SK-N-SH (cell line): ENCODE measurements at regions not wholly inside any gene's neighbourhood (a gene's known extent, or its start where the extent isn't known, plus 50 kb on each side); places are given as distances from the start of the nearest gene placed in this dataset.

Source experiments
- CTCF ChIA-PET: fragments of 300-600, 350-600 bp; formaldehyde crosslinking; extraction: SDS; loops from one replicate; lab custom pipeline; 2021; lab: Yijun Ruan, JAX
- POLR2A ChIA-PET: fragments of 350-600 bp; sonication (Branson Sonifier 250); formaldehyde crosslinking; extraction: SDS; loops from one replicate; lab custom pipeline; 2020; ENCODE audit warnings: antibody characterized with exemption, inconsistent platforms; lab: Yijun Ruan, JAX
- DNase-seq: peaks from one replicate; pipeline ENCODE4 v3.0.0; 2012
- H2AFZ ChIP-seq: fragments of 200-600 bp; sonication (generic); 2 replicates; pipeline ENCODE4 v1.8.1; 2016; ENCODE audit warnings: antibody characterized with exemption, mild to moderate bottlenecking, low read depth
- H3F3A ChIP-seq: fragments of 200-600 bp; sonication (generic); replicated peaks from 2 replicates; pipeline ENCODE3; 2016; ENCODE audit warnings: antibody characterized with exemption, mild to moderate bottlenecking; ENCODE audit not compliant: insufficient read depth
- H3K27ac ChIP-seq, 2 experiments: fragments of 200-500 bp in 1 of 2; fragments of 200-600 bp in 1 of 2; sonication (Bioruptor generic) in 1 of 2; sonication (generic), shearing (Covaris generic) in 1 of 2; 2 replicates each; pipeline versions ENCODE4 v1.5.1 to v1.6.1; 2014 to 2016; ENCODE audit warnings: low read depth in 2 of 2, inconsistent platforms in 1 of 2, low read length in 1 of 2, mild to moderate bottlenecking in 1 of 2, mixed read lengths in 1 of 2
- H3K27me3 ChIP-seq: fragments of 200-600 bp; sonication (generic), shearing (Covaris generic); 2 replicates; pipeline ENCODE4 v1.6.1; 2016; ENCODE audit warnings: mixed run types; ENCODE audit not compliant: insufficient read depth
- H3K36me3 ChIP-seq, 2 experiments: fragments of 200-500 bp in 1 of 2; fragments of 200-600 bp in 1 of 2; sonication (Bioruptor generic) in 1 of 2; sonication (generic) in 1 of 2; replicated peaks in 1 of 2; 2 replicates each; pipeline versions ENCODE3 to v1.5.1; 2014 to 2016; ENCODE audit warnings: low read length in 1 of 2, mild to moderate bottlenecking in 1 of 2; ENCODE audit not compliant: insufficient read depth in 2 of 2, control insufficient read depth in 1 of 2
- H3K4me1 ChIP-seq, 2 experiments: fragments of 200-500 bp in 1 of 2; fragments of 200-600 bp in 1 of 2; sonication (Bioruptor generic) in 1 of 2; sonication (generic), shearing (Covaris generic) in 1 of 2; 2 replicates each; pipeline versions ENCODE4 v1.5.1 to v1.6.1; 2014 to 2016; ENCODE audit warnings: low read depth in 1 of 2, low read length in 1 of 2, mixed run types in 1 of 2; ENCODE audit not compliant: insufficient read depth in 2 of 2, control insufficient read depth in 1 of 2
- H3K4me2 ChIP-seq: fragments of 200-600 bp; sonication (generic), shearing (Covaris generic); 2 replicates; pipeline ENCODE4 v1.6.1; 2017; ENCODE audit warnings: mixed run types
- H3K4me3 ChIP-seq, 2 experiments: fragments of 200-500 bp in 1 of 2; fragments of 200-600 bp in 1 of 2; sonication (Bioruptor generic) in 1 of 2; sonication (generic), shearing (Covaris generic) in 1 of 2; 2 replicates each; pipeline versions ENCODE4 v1.5.1 to v1.8.1; 2014 to 2016; ENCODE audit warnings: low read depth in 2 of 2, inconsistent platforms in 1 of 2, low read length in 1 of 2, mild to moderate bottlenecking in 1 of 2, mixed read lengths in 1 of 2, moderate library complexity in 1 of 2
- H3K79me2 ChIP-seq: fragments of 200-600 bp; sonication (generic); 2 replicates; pipeline ENCODE4 v1.8.1; 2017; ENCODE audit warnings: mild to moderate bottlenecking; ENCODE audit not compliant: insufficient read depth
- H3K9ac ChIP-seq: fragments of 200-600 bp; sonication (generic); 2 replicates; pipeline ENCODE4 v1.6.1; 2017; ENCODE audit warnings: mixed run types
- H3K9me2 ChIP-seq: fragments of 200-600 bp; sonication (generic); 2 replicates; pipeline ENCODE4 v1.6.1; 2017; ENCODE audit warnings: mixed run types
- H3K9me3 ChIP-seq: fragments of 200-600 bp; sonication (generic); 2 replicates; pipeline ENCODE4 v1.6.1; 2017; ENCODE audit warnings: mixed run types, mild to moderate bottlenecking, moderate library complexity
- H4K20me1 ChIP-seq: fragments of 200-600 bp; sonication (generic); 2 replicates; pipeline ENCODE4 v1.6.1; 2017; ENCODE audit warnings: mild to moderate bottlenecking, mixed run types; ENCODE audit not compliant: insufficient read depth
- FOSL2 ChIP-seq: IDR thresholded peaks from 2 replicates; pipeline ENCODE4 v1.4.0; 2012; ENCODE audit warnings: low read depth, mild to moderate bottlenecking, moderate library complexity, borderline replicate concordance
- FOXM1 ChIP-seq: IDR thresholded peaks from 2 replicates; pipeline ENCODE4 v1.4.0; 2012; ENCODE audit warnings: low read depth, mild to moderate bottlenecking
- GABPA ChIP-seq: IDR thresholded peaks from 2 replicates; pipeline ENCODE4 v1.4.0; 2012; ENCODE audit warnings: low read depth, mild to moderate bottlenecking
- GATA2 ChIP-seq: sonication (generic); formaldehyde crosslinking; IDR thresholded peaks from 2 replicates; pipeline ENCODE4 v1.5.0; 2020; ENCODE audit warnings: mild to moderate bottlenecking, missing genetic modification reagents
- MXI1 ChIP-seq: IDR thresholded peaks from 2 replicates; pipeline ENCODE4 v1.6.1; 2012; ENCODE audit warnings: mild to moderate bottlenecking, low read depth, low read length, improper control_type of control experiment
- POLR2AphosphoS5 ChIP-seq: IDR thresholded peaks from 2 replicates; pipeline ENCODE4 v1.6.1; 2012; ENCODE audit warnings: low read depth, low read length
- RAD21 ChIP-seq: IDR thresholded peaks from 2 replicates; pipeline ENCODE4 v1.6.1; 2012; ENCODE audit warnings: mild to moderate bottlenecking, low read length
- RFX5 ChIP-seq: IDR thresholded peaks from 2 replicates; pipeline ENCODE4 v1.6.1; 2012; ENCODE audit warnings: mild to moderate bottlenecking, improper control_type of control experiment, low read length
- SIN3A ChIP-seq: IDR thresholded peaks from 2 replicates; pipeline ENCODE4 v1.6.1; 2012; ENCODE audit warnings: low read depth, mild to moderate bottlenecking, low read length, moderate library complexity, borderline replicate concordance
- TAF1 ChIP-seq: IDR thresholded peaks from 2 replicates; pipeline ENCODE4 v1.6.1; 2012; ENCODE audit warnings: low read depth, mild to moderate bottlenecking, low read length, moderate library complexity, borderline replicate concordance
- TCF12 ChIP-seq: IDR thresholded peaks from 2 replicates; pipeline ENCODE4 v1.4.0; 2012
- WGBS: methylation state at CpG from one replicate; pipeline ENCODE4 v1.1.6; 2017; ENCODE audit warnings: low lambda C conversion rate; 5-methylcytosine and 5-hydroxymethylcytosine counted together
- TF ChIP-seq, protein P1 (sequence below): IDR thresholded peaks from 2 replicates; pipeline ENCODE4 v1.4.0; 2012; ENCODE audit warnings: low read depth, borderline replicate concordance

GRCh38 chr3:101148001-101148400, 154.8 kb upstream of the ABI3BP start:
- POLR2A ChIA-PET = no interaction called here
- Histone ChIP-seq H4K20me1 (no peaks in the 10 kb centered on the region), H2AFZ (no peak overlapping the region), H3F3A (no peaks in the 10 kb centered on the region), H3K36me3 (no peaks in the 10 kb centered on the region), H3K4me2 (no peak overlapping the region), H3K79me2 (no peaks in the 10 kb centered on the region), H3K9me3 (no peaks in the 10 kb centered on the region), H3K4me3 (no peak overlapping the region), H3K27ac (no peak overlapping the region), H3K9ac (no peak overlapping the region), H3K27me3 (no peaks in the 10 kb centered on the region), H3K9me2 (no peaks in the 10 kb centered on the region), H3K4me1 (no peaks in the 10 kb centered on the region)
- CTCF ChIA-PET = interaction anchor here (0.6 to 1.3 kb wide), 2 partner anchors 48 to 506 kb away, joined by 3 to 6 read pairs; no protein-coding TSS in a partner anchor
- WGBS = 55% methylated on average over 3 of the region's 3 CpGs
- DNase-seq = no peak
- TF ChIP-seq FOXM1 (no peak), TCF12 (no peak), GATA2 (CRISPR knock-in tag) (no peak), FOSL2 (no peak), TAF1 (no peak), POLR2AphosphoS5 (no peak), RAD21 (no peak), MXI1 (no peak)

- H3K27ac ChIP-seq = no peak overlapping the region
- no peaks in the 10 kb centered on the region for H4K20me1 ChIP-seq
- POLR2A ChIA-PET = no interaction called here
- no peaks in the 10 kb centered on the region for H3K9me2 ChIP-seq
- no peaks in the 10 kb centered on the region for H3K27me3 ChIP-seq
- no peaks in the 10 kb centered on the region for H3F3A ChIP-seq
- H2AFZ ChIP-seq = no peak overlapping the region
- CTCF ChIA-PET = interaction anchor here (1.0 to 1.3 kb wide), 2 partner anchors 9 to 49 kb away, joined by 3 to 6 read pairs; no protein-coding TSS in a partner anchor
- H3K9me3 ChIP-seq = no peaks in the 10 kb centered on the region
- no peak for DNase-seq
- no peak overlapping the region for H3K4me3 ChIP-seq
- no peaks in the 10 kb centered on the region for H3K79me2 ChIP-seq
- H3K9ac ChIP-seq = no peak overlapping the region
- H3K36me3 ChIP-seq = no peaks in the 10 kb centered on the region
- H3K4me1 ChIP-seq = no peaks in the 10 kb centered on the region
- 76% methylated on average over 2 of the region's 2 CpGs for WGBS
- H3K4me2 ChIP-seq = no peak overlapping the region
- TF ChIP-seq FOSL2 (no peak), SIN3A (no peak), MXI1 (no peak)
Measured at GRCh38 chr3:101146946-101147345, 153.7 kb upstream of the ABI3BP start.

DNA sequence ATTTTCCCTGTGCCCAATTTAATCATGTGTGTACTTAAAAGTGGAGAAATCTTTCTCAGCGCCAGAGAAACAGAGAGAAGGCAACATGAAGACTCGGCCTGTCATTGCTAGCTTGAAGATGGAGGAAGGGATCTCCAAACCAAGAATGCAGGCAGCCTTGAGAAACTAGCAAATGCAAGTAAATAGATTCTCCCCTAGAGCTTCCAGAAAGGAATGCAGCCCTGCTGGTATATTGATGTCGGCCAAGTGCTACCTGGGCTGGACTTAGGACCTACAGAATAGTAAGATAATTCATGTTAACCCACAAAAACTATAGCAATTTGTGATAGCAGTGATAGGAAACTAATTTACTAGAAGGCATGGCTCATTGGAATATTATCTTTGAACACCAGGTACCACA, 150.9 kb upstream of the ABI3BP start:
- POLR2A ChIA-PET = no interaction called here
- Histone ChIP-seq H3K9me3 (no peaks in the 10 kb centered on the region), H3K4me3 (no peak overlapping the region), H3K4me2 (no peak overlapping the region), H3K4me1 (no peaks in the 10 kb centered on the region), H3K36me3 (no peaks in the 10 kb centered on the region), H3K9ac (no peak overlapping the region), H3K79me2 (no peaks in the 10 kb centered on the region), H3K9me2 (no peaks in the 10 kb centered on the region), H2AFZ (no peak overlapping the region), H3F3A (no peaks in the 10 kb centered on the region), H3K27me3 (no peaks in the 10 kb centered on the region), H3K27ac (no peak overlapping the region), H4K20me1 (no peaks in the 10 kb centered on the region)
- WGBS = 84% methylated on average over 3 of the region's 3 CpGs
- TF ChIP-seq GABPA (no peak), TAF1 (no peak), RFX5 (no peak)
- TF ChIP-seq, protein P1, sequence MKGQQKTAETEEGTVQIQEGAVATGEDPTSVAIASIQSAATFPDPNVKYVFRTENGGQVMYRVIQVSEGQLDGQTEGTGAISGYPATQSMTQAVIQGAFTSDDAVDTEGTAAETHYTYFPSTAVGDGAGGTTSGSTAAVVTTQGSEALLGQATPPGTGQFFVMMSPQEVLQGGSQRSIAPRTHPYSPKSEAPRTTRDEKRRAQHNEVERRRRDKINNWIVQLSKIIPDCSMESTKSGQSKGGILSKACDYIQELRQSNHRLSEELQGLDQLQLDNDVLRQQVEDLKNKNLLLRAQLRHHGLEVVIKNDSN = no peak
- DNase-seq = no peak
- CTCF ChIA-PET = no interaction called here
